HG02623 (cell line): ENCODE measurements at regions not wholly inside any gene's neighbourhood (a gene's known extent, or its start where the extent isn't known, plus 50 kb on each side); places are given as distances from the start of the nearest gene placed in this dataset.

Experiments
- ATAC-seq: cut with Tn5 transposase; IDR thresholded peaks from one replicate; pipeline ENCODE4 v1.9.1; 2021; ENCODE audit warnings: moderate library complexity; ENCODE audit not compliant: unreplicated experiment

DNA sequence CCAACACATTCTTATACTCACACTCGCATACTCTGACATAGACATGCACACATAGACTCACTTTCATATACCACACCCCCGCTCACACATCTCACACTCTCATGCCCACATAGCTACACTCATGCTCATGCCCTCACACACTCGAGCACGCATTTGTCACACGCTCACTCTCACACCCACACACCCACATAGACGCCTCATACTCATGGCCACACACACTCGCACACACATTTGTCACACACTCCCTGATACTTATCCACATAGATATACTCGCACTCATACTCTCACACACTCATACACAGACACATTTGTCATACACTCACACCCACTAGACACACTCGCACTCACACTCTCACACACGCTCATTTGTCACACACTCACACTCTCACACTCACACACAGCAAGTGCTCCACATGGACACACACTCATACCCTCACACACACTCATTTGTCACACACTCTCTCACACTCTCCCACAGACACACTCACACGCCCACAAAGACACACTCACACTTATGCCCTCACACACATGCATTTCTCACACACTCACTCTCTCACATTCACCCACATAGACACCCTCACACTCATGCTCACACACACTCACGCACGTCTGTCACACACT lies 50.9 kb downstream of the TNP1 start:
- ATAC-seq, result no peak

DNA sequence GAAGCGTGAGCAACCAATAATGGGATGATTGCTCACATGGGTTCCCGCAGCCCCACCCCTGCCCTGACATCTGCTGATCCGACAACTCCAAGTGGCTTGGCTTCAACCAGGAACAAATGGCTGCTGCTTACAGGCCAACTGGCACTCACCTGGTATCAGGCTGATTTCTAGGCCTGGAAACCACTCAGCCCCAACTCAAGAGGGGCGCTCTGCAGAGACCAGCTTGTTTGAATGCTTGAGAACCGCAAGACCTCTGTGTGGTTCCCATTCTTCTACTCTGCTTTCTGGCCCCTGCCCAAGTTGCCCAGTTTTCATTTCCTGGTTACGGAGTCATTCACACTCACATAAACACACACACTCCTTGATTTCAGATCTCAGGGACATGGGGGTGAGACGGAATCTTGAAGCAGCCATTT lies 52.0 kb downstream of the TNP1 start:
- no peak for ATAC-seq

DNA sequence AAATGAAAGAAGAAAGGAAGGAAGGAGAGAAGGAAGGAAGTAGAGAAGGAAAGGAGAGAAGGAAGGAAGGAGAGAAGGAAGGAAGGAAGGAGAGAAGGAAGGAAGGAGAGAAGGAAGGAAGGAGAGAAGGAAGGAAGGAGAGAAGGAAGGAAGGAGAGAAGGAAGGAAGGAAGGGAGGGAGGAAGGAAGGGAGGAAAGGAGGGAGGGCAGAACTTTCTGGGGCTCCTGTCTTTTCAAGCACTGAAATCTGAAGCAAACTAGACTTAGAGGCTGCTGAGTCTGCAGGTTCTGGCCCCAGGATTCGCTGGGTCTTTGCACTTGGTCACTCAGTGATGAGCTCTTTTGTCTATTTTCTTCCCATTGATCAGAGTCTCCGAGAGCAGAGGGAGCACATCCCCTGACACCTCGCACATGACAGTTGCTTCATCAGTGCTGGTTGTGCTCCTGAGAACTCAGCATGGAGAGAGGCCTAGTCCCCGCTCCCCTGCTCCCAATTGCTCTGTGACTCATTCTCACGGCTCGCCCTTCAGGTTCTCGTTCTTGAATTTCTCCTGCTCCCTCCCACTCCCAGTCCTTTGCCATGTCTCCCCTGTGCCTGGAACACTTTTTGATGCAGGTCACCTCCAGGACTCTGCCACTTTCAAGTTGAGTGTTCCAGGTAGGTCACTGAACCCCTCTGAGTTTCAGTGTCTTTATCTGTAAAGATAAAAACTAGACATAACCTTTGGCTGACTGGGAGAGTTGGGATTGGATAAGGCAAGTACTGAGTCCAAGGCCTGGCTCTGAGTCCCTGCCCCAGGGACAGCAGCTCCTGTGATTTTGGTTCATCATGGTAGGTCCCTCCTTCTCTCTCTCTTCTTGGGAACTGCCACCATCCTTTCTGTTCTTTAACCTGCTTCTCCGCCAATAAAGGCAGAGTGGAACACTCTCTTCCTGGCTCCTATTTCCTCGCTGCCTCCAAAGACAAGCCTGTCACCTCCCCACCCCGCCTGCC lies 55.2 kb downstream of the TNP1 start:
- ATAC-seq, result no peak

DNA sequence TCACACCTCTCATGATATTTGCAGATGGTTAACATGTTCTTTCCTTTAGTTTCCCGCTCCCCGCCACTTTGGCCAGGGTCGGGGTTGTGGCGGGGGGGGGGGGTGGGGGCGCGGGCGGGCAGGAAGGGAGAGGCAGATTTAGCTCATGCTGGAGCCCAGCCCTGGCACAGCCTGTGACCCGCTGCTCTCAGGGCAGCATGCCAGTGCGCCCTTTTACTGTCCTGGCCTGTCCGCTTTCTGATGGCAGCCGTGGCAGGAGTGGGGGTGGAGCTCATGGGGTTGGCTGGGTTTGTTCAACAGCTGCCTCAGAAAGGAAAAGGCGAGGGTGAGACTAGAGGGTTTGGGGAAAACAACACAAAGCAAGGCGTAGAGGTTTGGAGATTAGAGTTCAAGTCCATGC lies 56.1 kb downstream of the TNP1 start:
- no peak for ATAC-seq

DNA sequence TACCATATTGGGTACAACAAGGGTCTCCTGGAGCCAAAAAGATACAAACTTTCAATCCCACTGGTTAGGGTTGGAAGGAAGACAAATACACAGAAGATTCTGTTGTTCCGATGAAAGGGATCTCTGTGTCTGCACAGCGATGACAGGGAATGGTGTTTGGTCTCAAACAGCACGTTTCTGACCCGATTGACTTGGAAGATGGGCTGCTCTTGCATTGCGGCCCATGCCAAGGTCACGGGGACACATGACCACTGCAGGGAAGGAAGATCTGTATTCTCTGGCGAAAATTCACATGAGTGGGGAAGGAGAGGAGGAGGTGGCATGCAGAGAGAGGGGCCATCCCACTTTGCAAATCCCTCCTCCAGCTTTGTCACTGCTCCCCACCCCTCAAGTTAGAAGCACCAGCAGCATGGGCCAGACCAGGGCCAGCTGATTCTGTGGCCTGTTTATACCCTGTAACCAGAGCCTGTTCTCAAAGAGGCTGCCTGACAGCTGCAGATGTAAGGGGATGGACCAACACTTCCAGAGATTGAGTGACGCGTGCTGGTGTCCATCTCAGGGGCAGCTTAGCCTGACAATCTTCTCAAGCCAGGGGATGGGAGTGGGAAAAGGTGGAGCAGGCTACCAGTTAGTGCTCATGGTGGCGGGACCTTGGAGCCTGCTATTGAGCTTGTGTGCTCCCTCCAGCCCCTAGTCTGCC lies 57.2 kb downstream of the TNP1 start:
- no peak for ATAC-seq

DNA sequence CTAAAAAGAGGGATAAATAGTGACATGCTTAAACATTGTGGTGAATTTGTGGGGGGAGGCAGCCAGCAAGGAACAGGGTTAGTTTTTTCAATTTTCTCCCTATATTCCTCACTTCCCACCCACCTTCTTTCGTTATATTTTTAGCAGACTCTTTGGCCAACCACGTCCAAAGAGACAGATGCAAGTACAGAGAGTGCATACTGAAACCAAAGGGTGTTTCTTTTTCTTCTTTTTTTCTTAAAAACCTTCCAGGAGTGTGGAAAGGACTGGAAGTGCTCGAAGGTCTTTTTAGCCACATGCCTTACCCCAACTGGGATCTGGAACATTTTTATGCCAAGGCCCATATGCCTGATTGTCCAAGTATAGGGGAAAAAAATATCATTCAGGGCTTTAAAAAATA lies 59.0 kb downstream of the TNP1 start:
- no peak for ATAC-seq

DNA sequence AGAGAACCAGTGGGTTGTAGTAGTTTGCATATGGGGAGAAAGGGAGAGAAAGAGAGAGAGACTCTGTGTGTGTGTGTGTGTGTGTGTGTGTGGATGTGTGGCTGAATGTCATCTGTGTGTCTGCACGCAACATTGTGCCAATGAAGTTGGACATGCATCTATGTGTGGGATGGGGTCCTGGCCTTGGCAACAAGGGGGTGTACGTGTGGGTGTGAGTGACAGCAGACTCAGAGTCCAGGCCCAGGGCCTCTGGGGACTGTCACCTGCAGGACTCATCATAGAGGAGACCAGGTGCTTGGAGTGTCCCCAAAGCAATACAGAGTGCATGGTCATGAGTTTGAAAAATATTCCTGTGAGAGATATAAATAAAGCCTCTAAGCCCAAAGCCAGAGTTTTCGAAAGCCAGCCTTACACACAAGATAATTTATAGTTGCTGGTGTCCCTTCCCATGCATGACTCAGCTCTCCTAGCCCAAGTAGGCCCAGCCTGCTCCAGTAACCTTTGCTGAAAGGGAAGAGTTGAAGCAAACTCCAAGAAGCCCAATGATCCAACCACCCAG lies 59.9 kb downstream of the TNP1 start:
- ATAC-seq, result no peak

DNA sequence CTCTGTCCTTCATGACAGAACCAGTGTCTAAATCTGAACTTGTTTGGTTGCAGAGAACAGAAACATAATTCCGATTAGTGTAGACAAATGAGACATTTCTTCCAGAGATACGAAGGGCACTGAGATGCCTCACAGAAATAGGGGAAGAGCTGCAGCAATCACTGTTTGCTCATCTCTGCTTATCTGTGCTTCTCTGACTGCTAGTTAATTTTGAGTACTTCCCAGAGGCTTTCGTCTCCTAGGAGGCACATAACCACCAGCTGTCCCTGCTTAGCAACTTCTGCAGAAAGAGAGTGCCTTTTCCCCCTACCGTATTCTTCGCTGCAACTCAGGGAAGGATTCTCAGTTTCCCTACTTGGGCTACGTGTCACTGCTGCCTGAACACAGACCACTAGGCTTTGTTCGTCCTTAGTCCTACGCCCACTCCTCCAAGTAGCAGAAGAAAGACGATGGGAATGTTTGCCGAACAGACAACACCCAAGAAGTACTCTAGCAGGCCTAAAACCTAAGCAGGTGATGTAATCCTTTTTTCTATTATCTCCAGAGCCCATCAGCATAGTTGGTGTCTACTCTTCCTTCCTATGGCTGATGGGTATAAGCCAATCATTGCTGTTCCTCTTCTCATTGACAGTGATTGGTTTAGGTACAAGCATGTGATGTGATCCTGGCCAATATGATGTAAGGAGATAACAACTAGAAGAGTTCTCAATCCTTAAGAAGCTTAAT lies 63.6 kb downstream of the TNP1 start:
- no peak for ATAC-seq

DNA sequence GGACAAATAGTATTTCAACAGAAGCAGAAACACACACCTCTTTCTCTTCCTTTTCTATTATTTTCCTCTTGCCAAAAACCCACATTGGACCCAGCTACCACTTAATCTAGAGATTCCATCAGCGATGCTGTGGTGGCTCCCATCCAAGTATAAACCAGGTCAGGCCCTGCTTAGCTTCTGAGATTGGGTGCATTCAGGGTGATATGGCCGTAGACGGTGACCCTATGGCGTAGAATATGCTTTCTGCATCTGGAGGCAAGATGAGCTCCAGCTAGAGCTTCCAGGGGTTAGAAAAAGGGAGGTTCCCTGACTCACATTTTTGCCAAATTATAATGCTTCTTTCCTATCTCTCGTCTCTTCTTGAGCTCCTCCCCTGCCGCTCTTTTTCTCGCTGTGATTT lies 66.5 kb downstream of the TNP1 start:
- ATAC-seq, result no peak

DNA sequence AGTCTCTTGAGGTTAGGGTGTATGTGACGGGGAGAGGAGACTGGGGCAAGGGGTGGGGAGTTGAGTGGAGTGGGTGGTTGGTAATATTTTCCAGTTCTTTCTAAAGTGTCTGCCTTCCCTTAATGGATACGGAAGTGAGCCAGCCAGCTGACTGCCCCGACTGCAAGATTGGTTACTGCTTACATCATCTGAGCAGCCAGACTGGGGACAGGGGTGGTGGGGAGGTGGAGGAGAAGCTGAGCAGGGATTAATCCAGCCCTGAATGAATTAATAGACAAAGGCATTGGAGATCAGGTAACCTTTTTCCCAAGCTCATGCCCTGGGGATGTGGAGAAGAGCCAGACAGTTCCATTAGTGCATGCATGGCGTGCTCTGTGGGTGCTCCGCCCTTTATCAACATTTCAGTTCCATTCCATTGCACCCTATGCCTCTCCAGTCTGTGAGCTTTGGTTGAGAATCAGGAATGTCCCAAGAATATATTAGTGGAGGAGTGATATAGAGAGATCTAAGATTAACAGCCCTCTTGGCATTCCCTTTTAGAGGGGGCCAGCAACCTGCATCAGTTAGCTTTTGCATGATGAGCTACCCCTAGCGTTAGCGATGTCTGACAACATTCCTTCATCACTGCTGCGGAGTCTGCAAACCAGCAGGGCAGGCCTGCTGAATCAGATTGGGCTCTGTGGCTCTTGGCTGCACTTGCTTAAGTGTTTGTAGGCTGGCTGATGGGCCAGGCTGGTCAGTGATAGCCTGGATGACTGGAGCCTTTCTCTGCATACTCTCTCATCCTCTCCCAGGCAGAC lies 67.4 kb downstream of the TNP1 start:
- ATAC-seq, result no peak

DNA sequence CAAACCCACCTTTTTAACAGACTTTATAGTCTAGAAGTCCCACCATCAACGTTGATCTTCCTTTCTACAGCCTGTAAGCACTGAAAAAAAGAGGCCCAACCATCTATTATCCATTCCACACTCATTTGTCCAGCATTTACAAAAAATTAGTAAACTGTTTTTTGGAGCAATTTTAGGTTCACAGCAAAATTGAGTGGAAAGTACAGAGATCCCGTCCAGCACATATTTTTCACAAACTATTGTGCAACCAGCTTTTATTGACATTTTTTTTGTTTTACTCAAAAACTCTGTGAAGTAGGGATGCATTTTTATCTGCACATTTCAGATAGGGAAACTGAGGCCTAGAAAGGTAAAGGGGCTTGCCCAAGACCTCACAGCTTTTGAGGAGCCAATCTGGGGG lies 68.6 kb downstream of the TNP1 start:
- ATAC-seq, result no peak

DNA sequence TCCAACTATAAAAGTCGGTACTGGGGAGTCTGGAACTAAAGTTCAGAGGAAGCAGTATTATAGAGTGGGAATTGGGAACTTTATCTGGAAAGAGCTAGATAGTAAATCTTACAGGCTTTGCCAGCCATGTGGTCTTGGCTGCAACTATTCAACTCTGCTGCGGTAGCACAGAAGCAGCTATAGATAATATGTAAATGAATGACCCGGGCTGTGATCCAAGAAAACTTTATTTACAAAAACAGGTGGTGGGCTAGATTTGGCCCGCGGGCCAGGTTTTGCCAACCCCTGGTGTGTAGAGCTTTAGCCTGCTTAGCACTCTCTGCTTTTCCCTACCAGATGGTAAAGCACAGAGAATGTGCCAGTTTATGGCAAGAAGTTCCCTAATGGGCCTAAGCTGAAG lies 70.8 kb downstream of the TNP1 start:
- ATAC-seq, result no peak

DNA sequence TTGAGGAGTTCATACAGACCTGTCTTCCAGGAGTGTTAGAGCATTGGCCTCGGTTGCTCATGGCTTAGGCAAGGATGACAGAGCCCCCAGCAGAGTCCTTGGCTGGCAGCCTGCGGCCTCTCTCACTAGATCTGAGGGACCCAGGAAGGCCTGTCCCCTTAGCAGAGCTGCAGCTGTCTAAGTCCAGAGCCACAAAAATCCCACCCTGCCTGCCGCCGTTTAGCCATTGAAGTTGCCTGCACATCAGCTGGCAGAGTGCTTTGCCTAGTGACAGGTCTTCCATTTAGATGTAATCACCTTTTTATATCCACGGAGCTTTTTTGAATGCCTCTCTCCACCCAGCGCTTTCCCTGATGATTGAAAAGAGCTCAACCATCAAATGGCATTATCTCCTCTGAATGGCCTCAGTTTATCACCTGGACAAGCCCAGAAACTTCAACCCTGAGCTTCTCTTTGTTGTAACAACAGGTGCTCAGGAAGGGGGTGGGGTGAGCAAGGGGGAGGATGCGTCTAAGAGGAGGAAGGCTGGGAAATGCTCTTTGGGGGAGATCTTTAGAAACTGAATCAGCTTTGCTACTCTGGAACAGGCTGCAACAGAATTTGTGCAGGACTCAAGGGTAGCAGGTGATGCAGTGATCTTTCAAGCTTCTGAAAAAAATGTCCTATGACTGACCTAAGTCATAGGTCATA lies 71.9 kb downstream of the TNP1 start:
- ATAC-seq, result no peak

DNA sequence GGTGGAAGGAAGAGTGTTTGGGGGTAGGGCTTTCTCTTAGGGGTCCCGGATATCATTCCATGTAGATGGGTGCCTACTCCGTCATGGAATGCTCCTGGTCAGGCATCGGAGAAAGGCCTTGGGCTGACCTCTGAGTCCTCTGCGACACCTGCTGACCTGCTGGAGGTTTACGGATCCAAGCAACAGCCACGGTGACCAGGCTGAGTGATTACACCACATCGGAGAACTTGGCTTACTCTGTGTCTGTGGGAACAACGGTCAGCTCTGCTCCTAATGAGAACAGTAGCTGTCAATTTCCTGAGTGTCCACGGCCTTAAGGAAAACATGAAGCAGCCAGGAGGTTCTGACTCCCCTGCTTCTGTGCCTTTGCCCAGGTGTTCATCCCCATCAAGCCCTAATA lies 73.2 kb downstream of the TNP1 start:
- no peak for ATAC-seq

DNA sequence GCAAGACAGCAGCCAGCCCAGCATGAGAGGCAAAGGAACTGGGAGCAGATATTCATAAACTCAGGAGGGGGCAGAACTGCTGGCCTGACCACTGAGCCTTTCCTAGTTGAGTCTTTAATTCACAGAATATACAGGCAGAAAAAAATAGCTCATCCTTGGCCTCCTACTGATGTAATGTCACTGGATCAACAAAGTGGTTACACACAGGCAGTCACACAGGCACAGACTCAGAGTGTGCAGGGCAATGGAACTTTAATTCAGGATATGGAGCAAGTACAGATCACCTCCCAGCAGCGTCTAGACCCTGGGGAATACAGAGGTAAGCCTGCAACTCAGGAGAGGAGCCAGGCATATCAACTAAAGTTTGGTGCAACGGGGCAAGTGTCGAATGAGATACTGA lies 75.4 kb downstream of the TNP1 start:
- no peak for ATAC-seq

DNA sequence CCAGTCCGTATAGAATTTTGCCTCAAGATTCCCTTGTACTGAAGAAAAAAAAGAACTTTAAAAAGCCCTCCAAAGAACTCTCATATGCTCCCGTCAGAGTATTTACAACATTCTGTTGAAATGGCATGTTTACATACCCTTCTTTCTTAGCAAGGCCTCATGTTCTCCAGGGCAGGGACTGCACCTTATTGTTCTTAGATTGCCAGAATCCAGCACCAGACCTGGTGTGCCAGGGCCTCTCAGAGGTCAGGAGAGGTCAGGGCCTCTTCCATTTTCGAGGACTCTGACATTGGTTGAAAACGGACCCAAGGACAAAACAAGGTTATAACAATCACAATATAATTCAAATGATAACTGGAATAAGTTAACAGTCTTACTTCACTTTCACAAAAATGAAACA lies 78.2 kb downstream of the TNP1 start:
- no peak for ATAC-seq

DNA sequence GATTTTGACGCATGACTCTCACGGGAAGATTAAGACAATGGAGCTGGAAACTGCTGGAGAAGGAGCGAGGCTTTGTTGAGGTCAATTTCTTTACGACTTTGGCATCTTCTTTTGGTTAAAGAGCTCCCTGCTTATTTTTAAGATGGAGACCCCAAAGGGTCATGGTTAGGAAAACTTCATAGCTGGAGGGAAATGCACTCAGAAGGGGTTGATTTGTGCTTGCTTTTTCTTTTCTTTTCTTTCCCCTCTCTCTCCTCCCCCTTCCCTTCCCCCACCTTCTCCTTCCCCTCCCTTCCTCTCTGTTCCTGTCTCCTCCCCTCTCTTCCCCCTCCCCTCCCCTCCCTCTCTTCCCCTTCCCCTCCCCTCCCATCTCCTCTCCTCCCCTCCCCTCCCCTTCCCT lies 79.0 kb downstream of the TNP1 start:
- ATAC-seq, result no peak

DNA sequence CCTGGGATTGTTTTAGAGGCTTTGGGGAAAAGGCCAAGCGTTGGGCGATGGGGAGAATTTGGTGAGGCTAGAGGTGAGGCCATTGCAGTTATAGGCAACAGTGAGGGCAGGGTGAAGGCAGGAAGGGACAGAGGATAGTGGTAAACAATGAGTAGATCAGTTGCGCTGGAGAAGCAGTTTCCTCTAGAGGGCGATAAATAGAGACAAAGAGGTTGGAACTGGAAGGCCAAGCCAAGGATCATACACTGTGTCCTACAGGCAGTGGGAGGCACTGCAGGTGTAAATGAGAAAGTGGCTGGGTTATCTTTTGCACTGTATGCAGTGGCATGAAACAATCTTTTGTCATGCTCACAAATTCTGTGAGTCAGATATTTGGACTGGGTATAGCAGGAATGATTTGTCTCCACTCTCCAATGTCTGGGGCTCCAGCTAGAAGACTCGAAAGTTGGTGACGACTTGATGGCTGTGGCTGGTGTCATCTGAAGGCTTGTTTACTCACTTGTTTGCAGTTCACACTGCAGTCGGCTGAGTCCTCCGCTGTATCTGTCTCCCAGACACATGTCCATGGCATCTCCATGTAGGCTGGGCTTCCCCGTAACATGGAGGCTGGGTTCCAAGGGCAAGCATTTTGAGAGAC lies 82.1 kb downstream of the TNP1 start:
- ATAC-seq, result peak; percentile 93
